ENCODE measurements at regions not wholly inside any gene's neighbourhood (a gene's known extent, or its start where the extent isn't known, plus 50 kb on each side); places are given as distances from the start of the nearest gene placed in this dataset.

DNA sequence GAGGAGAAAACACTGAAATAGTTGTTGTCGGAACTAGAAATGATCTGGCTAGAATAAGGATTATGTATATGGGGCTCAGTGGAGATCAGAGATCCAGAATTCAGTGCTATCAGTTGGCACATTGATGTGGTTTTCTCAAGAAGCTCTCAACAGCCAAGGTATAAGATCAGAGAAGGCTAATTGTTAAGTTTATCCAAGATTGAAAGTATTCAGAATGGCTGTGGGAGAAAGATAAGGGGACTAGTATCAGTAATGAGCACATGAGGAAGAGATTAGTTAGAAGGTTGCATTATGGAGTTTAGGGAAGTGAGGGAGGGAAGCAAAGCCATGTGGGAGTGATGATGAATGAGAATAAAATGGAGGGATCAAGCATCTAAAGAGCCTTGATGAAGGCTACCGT lies 128.1 kb upstream of the MIS18BP1 start:
- H3K4me3 ChIP-seq (ENCODE audit: low read depth, low read length): no peak overlapping the region

DNA sequence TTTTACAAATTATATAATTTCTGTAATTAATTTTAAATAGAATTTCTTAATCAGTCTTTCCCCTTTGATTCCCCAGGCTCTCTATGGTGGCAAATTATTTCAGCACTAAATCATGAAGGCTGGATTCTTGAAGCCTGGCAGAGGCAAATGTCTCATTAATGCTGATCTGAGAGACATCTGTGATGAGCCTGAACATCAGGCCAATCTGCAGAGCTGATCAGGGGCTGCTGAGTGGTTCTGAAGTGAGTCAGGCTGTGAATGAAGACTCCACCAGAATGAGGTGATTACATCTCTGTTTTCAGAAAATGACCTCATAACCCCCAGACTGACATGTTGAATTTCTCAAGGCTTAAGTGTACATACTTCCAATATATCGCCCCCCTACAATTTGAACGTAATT lies 124.2 kb upstream of the MIS18BP1 start:
- H3K4me3 ChIP-seq (ENCODE audit: low read depth, low read length): no peak overlapping the region

DNA sequence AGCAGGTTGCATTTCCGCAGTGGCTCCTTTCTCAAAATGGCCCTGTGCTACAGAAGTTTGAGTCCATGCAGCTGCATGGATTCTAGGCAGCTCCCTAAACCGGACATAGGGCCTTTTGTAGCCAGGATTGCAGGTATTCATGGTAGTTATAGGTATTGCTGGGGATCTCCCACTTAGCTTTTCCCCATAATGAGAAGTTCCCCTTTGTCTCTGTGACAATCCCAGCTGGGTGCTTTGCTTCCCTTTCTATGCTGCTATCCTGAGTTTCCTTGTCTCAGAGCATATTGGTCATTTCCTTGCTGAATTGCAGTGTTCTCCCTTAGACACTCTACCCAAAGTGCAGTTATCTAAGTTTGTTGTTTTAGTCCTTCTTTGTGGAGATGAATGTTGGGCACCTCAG lies 120.9 kb upstream of the MIS18BP1 start:
- no peak overlapping the region for H3K4me3 ChIP-seq (ENCODE audit: low read depth, low read length)

DNA sequence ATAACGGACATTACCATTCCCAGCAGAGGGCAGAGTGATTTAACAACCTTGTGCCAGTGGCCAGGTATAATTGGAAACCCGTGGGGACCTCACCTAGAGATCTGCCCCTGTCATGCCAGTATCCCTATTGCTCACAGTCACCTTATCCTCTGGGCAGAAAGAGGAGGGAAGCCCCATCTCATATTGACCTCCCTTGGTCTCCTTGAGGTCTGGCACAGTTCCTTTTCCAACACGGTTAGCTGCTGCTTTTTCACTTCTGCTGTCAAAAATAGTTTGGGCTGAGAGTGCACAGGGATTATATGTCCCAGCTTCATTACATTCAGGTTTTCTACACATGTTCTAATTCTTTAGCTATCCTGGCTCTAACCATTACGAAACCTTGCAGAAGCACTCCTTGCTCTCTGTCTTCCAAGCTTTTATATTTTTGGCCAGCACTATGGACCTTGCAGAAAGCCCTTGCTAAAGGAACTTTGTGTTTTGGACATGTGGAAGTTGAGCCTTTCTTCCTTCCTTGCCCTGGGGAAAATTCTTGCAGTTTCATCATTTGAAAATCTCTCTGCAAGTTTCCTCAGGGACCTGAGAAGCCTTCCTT lies 111.7 kb upstream of the MIS18BP1 start:
- H3K4me3 ChIP-seq (ENCODE audit: low read depth, low read length): no peak overlapping the region

DNA sequence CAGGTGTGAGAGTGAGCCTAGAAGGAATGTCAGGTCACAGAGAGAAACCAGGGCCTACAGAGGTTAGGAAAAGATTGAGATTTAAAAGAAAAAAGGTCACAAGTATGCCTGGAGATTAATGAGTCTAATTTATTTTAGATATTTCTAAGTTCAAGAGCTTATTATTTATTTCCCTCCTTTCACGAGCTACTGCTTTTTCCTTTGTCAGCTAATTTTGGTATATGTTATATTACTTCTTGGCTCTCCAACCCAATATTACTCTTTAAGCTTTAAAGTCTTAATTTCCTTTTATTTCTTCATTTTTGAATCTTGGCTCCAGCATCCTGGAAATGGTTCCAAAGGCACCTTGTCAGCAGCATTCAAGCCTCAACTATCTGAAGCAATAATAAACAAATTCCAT lies 109.5 kb upstream of the MIS18BP1 start:
- H3K4me3 ChIP-seq (ENCODE audit: low read depth, low read length): no peak overlapping the region

DNA sequence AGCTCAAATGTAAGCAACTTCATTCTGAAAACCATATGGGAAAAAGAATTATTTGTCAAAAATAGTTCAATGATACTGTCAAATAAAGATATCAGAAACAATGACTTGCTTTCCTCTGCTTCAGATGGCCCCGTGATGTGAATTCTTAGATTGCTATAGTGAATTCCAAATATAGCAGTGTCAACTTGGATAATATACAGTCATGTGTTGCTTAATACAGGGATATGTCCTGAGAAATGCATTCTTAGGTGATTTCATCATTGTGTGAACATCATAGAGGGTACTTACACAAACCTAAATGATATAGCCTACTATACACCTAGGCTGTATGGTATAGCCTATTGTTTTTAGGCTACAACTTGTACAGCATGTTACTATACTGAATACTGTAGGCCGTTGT lies 108.7 kb upstream of the MIS18BP1 start:
- H3K4me3 ChIP-seq (ENCODE audit: low read depth, low read length): no peak overlapping the region

DNA sequence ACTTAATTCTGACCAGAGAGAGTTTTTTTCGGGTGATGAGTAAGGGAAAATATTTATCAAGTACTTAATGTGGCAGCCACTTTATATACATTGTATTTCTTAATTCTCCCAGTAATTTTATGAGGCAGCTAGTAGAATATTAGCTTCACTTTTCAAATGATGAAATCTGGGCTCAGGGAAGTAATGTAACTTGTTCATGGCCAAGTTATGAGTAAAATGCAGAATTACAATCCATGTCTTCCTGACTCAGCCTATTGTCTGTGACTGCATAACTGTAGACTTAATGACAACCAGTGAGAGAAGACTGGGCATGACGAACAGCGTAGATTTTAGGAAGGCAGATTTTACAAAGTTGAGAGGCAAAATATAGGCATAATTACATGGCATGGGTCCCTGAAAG lies 106.7 kb upstream of the MIS18BP1 start:
- no peak overlapping the region for H3K4me3 ChIP-seq (ENCODE audit: low read depth, low read length)

DNA sequence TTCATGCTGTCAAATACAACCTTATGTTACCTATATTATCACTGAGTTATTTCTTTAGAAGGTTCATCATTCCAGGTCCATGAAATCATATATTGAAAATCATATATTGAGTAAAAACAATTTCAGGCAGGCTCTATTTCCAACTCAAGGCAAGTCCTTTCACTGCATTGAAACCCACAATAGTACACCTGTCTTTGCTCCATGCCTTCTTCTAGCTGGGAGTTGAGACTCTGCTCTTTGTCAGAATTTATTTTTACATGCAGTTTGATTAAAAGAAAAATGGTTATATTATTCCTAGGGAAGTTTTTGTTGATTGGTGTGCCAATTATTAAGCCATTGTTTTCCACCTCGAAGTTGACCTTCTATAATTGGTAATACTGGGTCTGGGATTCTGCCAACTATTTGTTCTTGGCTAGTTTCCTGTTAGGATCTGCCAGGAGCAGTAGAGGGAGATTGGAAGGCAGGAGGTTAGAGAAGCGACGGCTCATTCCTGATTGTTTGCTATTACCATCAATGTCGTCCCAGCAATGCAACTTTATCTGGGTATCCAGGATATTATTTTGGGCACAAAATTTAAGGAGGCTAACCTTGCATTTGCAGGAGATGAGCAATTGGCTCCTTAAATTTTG lies 79.5 kb upstream of the MIS18BP1 start:
- no peak overlapping the region for H3K4me3 ChIP-seq (ENCODE audit: low read depth, low read length)

DNA sequence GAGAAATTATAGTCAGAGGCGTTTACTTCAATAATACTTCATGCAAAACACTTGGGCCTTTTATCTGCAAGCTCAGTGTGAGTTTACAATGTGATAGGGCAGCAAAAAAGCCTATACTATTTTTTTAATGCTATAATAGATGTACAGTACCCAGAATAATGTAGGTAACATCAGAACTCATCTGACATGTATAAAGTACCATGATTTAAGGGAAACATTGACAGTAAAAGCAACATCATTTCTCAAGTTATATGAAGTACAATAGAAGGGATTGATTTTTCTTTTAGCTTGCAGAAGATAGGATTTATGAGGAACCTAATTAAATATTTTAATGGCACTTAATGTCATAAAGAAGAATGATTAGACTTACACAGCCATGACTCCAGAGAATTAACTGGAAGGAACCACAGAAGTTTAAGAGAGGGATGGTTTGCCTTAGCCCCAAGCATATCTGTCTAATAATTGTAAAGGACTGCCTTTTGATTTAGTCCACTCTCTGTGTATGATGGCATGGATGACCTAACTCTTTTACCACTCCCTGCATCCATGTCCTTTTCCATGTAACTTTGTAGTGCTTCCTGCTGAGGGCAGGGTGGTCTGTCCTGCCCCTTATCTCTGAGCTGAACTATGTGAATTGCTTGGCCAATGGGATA lies 55.9 kb upstream of the MIS18BP1 start:
- H3K4me3 ChIP-seq (ENCODE audit: low read depth, low read length): no peak overlapping the region
